OCI-LY7 (cell line): ENCODE measurements at regions not wholly inside any gene's neighbourhood (a gene's known extent, or its start where the extent isn't known, plus 50 kb on each side); places are given as distances from the start of the nearest gene placed in this dataset.
"Not testable (repeated sequence)": the region's sequence is repeated elsewhere in the genome, so short reads cannot be mapped to it uniquely, and the experiment has no call there.

ENCODE experiments used
- BruUV-seq: library from RNA; stranded (reverse); fragments of 400-500 nt; replicated peaks from 2 replicates; lab custom pipeline; 2021; lab: Mats Ljungman, UMichigan
- CTCF ChIA-PET: fragments of 300-600 bp; sonication (Branson Sonifier 250); formaldehyde crosslinking; loops from one replicate; lab custom pipeline; 2022; ENCODE audit warnings: antibody characterized with exemption; ENCODE audit not compliant: unreplicated experiment; lab: Charles Lee
- POLR2A ChIA-PET: fragments of 300-600 bp; sonication (Branson Sonifier 250); formaldehyde crosslinking; loops from one replicate; lab custom pipeline; 2022; ENCODE audit warnings: antibody characterized with exemption; lab: Charles Lee
- DNase-seq: peaks from one replicate; pipeline ENCODE4 v3.0.0-alpha.2; 2015; ENCODE audit warnings: low spot score
- H2AFZ ChIP-seq: fragments of 200-600 bp; sonication (generic), shearing (Covaris generic); 2 replicates; pipeline ENCODE4 v1.6.1; 2014; ENCODE audit warnings: mild to moderate bottlenecking, antibody characterized with exemption, low read length, moderate library complexity
- H3K27ac ChIP-seq: fragments of 200-600 bp; sonication (generic); 2 replicates; pipeline ENCODE4 v1.5.1; 2014; ENCODE audit warnings: mixed run types, low read depth, mild to moderate bottlenecking, moderate library complexity, low read length, inconsistent platforms; ENCODE audit not compliant: poor library complexity, severe bottlenecking
- H3K36me3 ChIP-seq: fragments of 200-600 bp; sonication (generic); 2 replicates; pipeline ENCODE4 v1.6.1; 2014; ENCODE audit warnings: mild to moderate bottlenecking, antibody characterized with exemption, low read length, moderate library complexity, mixed read lengths; ENCODE audit not compliant: insufficient read depth
- H3K4me1 ChIP-seq: fragments of 200-600 bp; sonication (generic); 2 replicates; pipeline ENCODE4 v1.5.1; 2014; ENCODE audit warnings: mild to moderate bottlenecking, low read length; ENCODE audit not compliant: insufficient read depth, poor library complexity, severe bottlenecking
- H3K4me2 ChIP-seq: fragments of 200-600 bp; sonication (generic); 2 replicates; pipeline ENCODE4 v1.6.1; 2014; ENCODE audit warnings: mild to moderate bottlenecking, low read length
- H3K4me3 ChIP-seq: fragments of 200-600 bp; sonication (generic); 2 replicates; pipeline ENCODE4 v1.5.1; 2014; ENCODE audit warnings: mild to moderate bottlenecking, low read depth, low read length; ENCODE audit not compliant: poor library complexity, severe bottlenecking
- H3K79me2 ChIP-seq: fragments of 200-600 bp; sonication (generic); 2 replicates; pipeline ENCODE4 v1.6.1; 2016; ENCODE audit warnings: low read depth, mild to moderate bottlenecking, low read length, moderate library complexity, mixed read lengths; ENCODE audit not compliant: insufficient read depth
- H3K9me2 ChIP-seq: fragments of 200-600 bp; sonication (generic); 2 replicates; pipeline ENCODE4 v1.6.1; 2016; ENCODE audit warnings: mild to moderate bottlenecking, low read length, mixed read lengths; ENCODE audit not compliant: insufficient read depth
- H3K9me3 ChIP-seq: fragments of 200-600 bp; sonication (generic); 2 replicates; pipeline ENCODE4 v1.6.1; 2014; ENCODE audit warnings: mild to moderate bottlenecking, mixed run types, low read length, mixed read lengths
- H4K20me1 ChIP-seq: fragments of 200-600 bp; sonication (generic); 2 replicates; pipeline ENCODE4 v1.6.1; 2014; ENCODE audit warnings: mild to moderate bottlenecking, antibody characterized with exemption, low read length, moderate library complexity, mixed read lengths; ENCODE audit not compliant: insufficient read depth
- EZH2phosphoT487 ChIP-seq: fragments of 200-600 bp; sonication (generic); IDR thresholded peaks from 2 replicates; pipeline ENCODE4 v1.6.1; 2018; ENCODE audit warnings: low read depth, borderline replicate concordance, mild to moderate bottlenecking, mixed run types, antibody characterized with exemption, low read length, moderate library complexity, mixed read lengths
- intact Hi-C: fragments of 100-400 bp; cut with micrococcal nuclease; formaldehyde crosslinking; loops from one replicate; pipeline ENCODE4 v1.10.0; 2022; ENCODE audit not compliant: unreplicated experiment
- TF ChIP-seq, protein P1 (sequence below): fragments of 200-600 bp; sonication (generic); conservative IDR thresholded peaks from 2 replicates; pipeline ENCODE4 v1.5.1; 2014; ENCODE audit warnings: mild to moderate bottlenecking, antibody characterized with exemption, low read length, moderate library complexity, mixed read lengths

DNA sequence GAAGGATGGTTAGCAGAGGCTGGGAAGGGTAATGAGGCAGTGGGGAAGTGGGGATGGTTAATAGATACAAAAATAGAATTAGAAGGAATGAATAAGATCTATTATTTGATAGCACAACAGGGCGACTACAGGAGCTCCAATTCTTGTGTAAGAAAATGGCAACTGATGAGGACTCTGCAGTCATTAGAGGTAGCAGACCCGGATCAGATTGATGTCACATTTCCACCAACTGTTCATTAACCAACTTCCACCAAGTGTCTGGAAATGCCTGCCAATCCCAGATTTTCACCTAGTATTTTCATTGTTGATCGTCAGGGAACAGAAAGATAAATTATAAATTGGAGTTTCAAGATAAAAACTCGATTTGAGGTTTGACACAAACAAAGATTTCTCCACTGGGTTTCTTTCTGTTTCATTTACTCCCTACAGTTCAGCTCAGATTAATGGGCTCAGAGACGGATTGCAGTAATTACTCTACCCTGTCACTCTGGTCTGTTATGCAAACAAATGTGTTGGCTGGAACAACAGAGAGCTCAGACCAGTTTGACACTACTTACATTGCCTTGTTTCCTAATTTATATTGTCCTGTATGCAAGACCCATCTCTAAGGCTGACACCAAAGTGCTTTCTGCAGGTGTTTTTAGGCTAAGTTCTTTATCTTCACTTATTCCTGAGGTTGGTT lies 909.2 kb upstream of the PRKX start:
- H3K4me2 ChIP-seq, result no peak overlapping the region
- H4K20me1 ChIP-seq, result no peaks in the 10 kb centered on the region
- H3K4me1 ChIP-seq, result no peaks in the 10 kb centered on the region
- no peaks in the 10 kb centered on the region for H3K79me2 ChIP-seq
- H2AFZ ChIP-seq, result no peak overlapping the region
- intact Hi-C loops, result no loop called here
- H3K9me2 ChIP-seq, result no peaks in the 10 kb centered on the region
- TF ChIP-seq, protein P1, sequence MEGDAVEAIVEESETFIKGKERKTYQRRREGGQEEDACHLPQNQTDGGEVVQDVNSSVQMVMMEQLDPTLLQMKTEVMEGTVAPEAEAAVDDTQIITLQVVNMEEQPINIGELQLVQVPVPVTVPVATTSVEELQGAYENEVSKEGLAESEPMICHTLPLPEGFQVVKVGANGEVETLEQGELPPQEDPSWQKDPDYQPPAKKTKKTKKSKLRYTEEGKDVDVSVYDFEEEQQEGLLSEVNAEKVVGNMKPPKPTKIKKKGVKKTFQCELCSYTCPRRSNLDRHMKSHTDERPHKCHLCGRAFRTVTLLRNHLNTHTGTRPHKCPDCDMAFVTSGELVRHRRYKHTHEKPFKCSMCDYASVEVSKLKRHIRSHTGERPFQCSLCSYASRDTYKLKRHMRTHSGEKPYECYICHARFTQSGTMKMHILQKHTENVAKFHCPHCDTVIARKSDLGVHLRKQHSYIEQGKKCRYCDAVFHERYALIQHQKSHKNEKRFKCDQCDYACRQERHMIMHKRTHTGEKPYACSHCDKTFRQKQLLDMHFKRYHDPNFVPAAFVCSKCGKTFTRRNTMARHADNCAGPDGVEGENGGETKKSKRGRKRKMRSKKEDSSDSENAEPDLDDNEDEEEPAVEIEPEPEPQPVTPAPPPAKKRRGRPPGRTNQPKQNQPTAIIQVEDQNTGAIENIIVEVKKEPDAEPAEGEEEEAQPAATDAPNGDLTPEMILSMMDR, result no peak
- no peak for TF ChIP-seq EZH2phosphoT487
- ChIA-PET POLR2A (no interaction called here), CTCF (no interaction called here)
- no peaks in the 10 kb centered on the region for H3K9me3 ChIP-seq
- no TSS peak for BruUV-seq
- no peak for DNase-seq
- H3K4me3 ChIP-seq, result no peak overlapping the region
- no peak overlapping the region for H3K27ac ChIP-seq
- no peaks in the 10 kb centered on the region for H3K36me3 ChIP-seq

GRCh38 chrX:4613651-4614050 lies 900.2 kb upstream of the PRKX start:
- H4K20me1 ChIP-seq, H3K9me2 ChIP-seq, H3K27ac ChIP-seq, H3K4me1 ChIP-seq, DNase-seq, H3K4me2 ChIP-seq, H3K4me3 ChIP-seq, BruUV-seq, intact Hi-C loops, H3K9me3 ChIP-seq, CTCF ChIA-PET, H2AFZ ChIP-seq, H3K79me2 ChIP-seq, POLR2A ChIA-PET, H3K36me3 ChIP-seq: not testable (repeated sequence)

- Histone ChIP-seq H2AFZ (no peak overlapping the region), H3K79me2 (no peaks in the 10 kb centered on the region), H4K20me1 (no peaks in the 10 kb centered on the region), H3K4me1 (no peaks in the 10 kb centered on the region), H3K4me2 (no peak overlapping the region), H3K4me3 (no peak overlapping the region), H3K9me2 (no peaks in the 10 kb centered on the region), H3K9me3 (no peaks in the 10 kb centered on the region), H3K27ac (no peak overlapping the region), H3K36me3 (no peaks in the 10 kb centered on the region)
- BruUV-seq, result no TSS peak
- POLR2A ChIA-PET, result no interaction called here
- no peak for DNase-seq
- TF ChIP-seq EZH2phosphoT487, result no peak
- TF ChIP-seq, protein P1, result no peak
- intact Hi-C loops, result no loop called here
- CTCF ChIA-PET, result no interaction called here
Observed at GRCh38 chrX:4588893-4589292, 875.4 kb upstream of the PRKX start.
